OCI-LY7 (cell line): ENCODE measurements at regions not wholly inside any gene's neighbourhood (a gene's known extent, or its start where the extent isn't known, plus 50 kb on each side); places are given as distances from the start of the nearest gene placed in this dataset.

ENCODE experiments used
- CTCF ChIP-seq: fragments of 200-600 bp; sonication (generic); conservative IDR thresholded peaks from 2 replicates; pipeline ENCODE4 v1.5.1; 2014; ENCODE audit warnings: mild to moderate bottlenecking, antibody characterized with exemption, low read length, moderate library complexity, mixed read lengths
- EZH2phosphoT487 ChIP-seq: fragments of 200-600 bp; sonication (generic); IDR thresholded peaks from 2 replicates; pipeline ENCODE4 v1.6.1; 2018; ENCODE audit warnings: low read depth, borderline replicate concordance, mild to moderate bottlenecking, mixed run types, antibody characterized with exemption, low read length, moderate library complexity, mixed read lengths

- TF ChIP-seq CTCF, result no peak
- TF ChIP-seq EZH2phosphoT487, result no peak
Measured at GRCh38 chr4:127533028-127533700, 99.6 kb upstream of the INTU start.
